AG20443 (cell line): ENCODE measurements at regions not wholly inside any gene's neighbourhood (a gene's known extent, or its start where the extent isn't known, plus 50 kb on each side); places are given as distances from the start of the nearest gene placed in this dataset.

Source experiments
- DNase-seq: peaks from one replicate; pipeline ENCODE4 v3.0.0; 2012; ENCODE audit warnings: low spot score, mixed read lengths

DNA sequence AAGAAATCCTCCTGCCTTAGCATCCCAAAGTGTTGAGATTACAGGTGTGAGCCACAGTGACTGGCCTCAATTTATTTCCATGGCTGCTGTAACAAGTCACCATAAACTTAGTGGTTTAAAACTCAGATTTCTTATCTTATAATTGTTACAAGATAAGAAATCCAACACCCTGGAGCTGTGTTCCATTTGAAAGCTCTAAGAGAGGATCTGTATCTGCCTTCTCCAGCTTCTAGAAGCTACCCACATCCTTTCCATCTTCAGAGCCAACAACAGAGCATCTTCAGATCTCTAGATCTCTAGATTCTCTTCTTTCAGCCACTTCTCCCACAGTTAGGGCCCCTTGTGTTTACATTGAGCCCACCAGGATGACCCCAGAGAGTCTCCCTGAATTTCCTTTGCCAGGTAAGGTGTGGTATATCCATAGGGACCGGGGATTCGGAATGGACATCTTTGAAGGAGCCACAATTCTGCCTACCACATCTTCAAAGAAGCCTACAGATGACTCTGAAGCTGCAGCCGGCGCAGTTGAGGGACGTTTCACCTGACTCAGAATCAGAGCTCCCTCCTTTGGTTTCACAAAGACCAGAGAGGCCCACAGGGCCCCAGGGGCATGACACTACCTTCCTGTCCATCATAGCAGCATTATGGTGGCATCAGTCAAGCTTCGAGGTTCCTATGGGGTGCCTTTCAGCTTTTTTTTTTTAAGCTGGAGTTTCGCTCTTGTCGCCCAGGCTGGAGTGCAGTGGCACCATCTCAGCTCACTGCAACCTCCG, 87.0 kb upstream of the IGF1R start:
- no peak for DNase-seq

DNA sequence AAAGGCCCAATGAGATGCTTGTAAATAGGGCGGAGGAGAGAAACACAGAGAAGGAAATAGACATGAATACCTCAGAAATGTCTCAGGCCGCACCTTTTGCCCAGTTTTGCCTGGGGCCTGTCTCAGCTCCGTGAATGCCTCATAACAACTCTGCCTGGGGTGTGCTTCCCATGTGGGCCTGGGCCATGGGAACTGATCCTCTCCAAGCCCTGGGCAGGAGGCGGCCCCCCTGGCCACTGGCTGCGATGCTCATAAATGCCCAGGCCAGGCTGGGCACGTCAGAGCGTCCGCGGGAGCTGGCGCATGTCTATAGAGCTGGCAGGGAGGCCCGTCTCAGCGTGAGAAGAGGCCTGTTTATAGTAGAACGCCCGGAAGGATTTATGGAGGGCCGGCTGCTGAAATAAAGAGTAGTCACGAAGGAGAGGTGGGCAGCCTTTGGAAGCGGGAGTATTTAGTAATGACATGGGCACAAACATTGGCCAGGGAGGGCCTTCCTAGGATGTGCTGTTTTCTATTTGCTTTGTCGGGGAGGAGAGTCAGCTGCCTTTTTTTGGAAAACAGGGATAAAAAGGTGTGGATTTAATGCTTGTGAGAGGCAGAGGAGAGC, 85.9 kb upstream of the IGF1R start:
- no peak for DNase-seq

GRCh38 chr15:98565566-98565965, 82.8 kb upstream of the IGF1R start:
- no peak for DNase-seq

GRCh38 chr15:98567951-98568350, 80.4 kb upstream of the IGF1R start:
- no peak for DNase-seq

- DNase-seq = no peak
Observed at GRCh38 chr15:98568382-98569017, 79.8 kb upstream of the IGF1R start.

GRCh38 chr15:98570119-98570518, 78.2 kb upstream of the IGF1R start:
- no peak for DNase-seq

GRCh38 chr15:98580572-98580971, 67.8 kb upstream of the IGF1R start:
- peak; percentile 45 for DNase-seq

DNA sequence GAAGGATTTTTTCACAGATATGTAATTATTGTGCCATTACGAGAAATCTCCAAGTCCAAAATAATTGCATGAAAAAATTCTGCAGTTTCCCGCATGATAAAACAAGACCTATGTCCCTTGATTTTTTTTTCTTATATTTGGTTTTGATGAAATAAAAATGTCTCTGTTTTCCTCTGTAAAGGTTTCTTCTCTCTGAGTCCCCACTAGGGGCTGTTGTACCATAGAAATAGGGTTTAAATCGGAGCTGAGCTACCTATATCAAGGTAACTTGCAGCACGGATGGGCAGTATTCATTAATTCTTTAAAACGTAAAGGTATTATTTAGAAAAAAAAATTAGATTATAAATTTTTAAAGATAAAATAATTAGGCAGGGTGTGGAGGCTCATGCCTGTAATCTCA, 66.6 kb upstream of the IGF1R start:
- DNase-seq = no peak

DNA sequence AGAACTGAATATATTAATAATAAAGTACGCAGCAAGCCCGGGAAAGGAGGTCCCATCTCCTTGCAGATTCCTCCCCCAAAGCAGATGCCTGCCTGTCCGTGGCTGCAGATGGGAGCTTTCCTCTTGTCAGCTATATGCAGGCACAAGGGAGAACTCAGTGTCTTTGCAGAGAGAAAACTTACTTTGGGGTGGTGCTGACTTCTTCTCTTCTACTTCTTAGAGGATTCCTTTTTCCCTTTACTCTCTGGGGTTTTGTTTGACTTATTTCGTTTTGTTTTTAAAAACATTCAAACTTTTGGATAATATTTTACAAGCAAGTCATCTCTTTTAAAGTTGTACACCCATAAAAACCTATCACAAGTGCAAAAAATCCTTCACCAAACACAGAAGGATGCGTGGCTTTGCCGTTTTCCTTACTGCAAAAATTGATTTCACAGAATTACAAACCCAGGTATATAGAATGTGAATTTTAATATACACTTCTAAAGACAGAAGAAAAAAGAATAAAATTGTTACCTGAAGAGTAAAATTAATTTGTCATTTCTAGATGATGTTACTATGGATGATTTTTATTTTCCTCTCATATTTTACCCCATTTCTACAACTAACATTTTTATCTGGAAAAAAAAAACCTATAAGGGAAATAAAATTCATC, 65.3 kb upstream of the IGF1R start:
- DNase-seq = no peak

- no peak for DNase-seq
Observed at GRCh38 chr15:98583771-98584430, 64.4 kb upstream of the IGF1R start.

- no peak for DNase-seq
Observed at GRCh38 chr15:98586066-98586465, 62.3 kb upstream of the IGF1R start.

DNA sequence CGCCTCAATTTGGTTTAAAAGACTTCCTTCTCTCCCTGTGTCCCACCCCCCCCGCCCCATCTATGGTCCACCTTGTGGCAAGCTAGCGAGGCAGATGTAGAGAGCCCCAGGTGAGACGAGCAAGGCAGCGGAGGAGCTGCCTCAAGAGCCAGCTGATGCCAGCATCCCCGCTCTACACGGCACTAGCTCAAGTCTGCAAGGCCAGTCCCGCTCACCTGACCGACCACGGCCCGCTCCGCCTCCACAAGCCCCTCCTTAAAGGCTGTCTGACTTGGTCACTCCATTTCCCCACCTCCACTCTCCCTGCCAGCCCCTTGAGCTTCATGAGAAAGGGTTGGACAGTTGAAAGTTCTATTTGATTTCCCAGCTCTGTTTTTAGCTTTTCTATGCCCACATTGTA, 56.2 kb upstream of the IGF1R start:
- no peak for DNase-seq

- no peak for DNase-seq
Observed at GRCh38 chr15:98596131-98596530, 52.2 kb upstream of the IGF1R start.

DNA sequence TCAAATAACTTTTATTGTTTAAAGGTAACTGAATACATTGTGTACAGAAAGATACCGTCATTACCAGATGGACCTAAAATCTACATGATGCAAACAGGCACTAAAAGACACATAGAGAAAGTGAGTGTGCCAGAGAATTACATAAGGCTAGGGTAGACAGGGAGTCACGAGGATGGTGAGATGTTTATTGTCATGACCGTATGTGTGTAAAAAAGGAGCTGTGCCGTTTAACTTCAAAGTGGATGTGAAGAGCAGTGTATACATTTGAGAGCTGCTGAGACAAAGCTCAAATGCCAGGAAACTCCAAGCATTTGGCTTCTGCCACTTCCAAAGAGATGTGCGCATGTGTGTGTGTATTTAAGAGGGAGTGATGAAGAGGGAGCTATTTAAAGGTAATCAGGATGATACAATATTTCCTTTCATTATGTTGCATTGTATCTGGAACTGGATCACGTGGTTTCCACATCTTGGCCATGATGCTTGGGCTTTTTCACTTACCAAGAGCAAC, 51.4 kb upstream of the IGF1R start:
- DNase-seq = no peak

DNA sequence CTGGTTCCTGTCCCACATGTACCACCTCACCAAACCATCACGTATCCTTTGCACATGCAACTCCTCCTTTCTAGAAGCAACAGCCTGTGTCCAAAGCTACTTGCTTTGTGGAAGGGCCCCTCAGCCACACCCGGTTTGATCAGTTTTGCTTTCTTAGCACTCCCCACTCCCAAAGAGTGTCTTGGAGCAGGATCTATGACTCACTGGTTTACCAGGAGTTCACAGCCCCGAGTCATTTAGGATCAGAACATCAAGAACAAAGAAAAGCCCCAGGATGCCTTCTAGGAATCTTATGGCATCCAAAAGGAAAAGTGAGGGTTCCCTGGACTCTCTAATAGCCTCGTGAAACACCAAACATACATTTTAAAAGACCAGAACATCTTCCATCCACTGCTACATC, 50.7 kb upstream of the IGF1R start:
- DNase-seq = no peak
